ENCODE measurements at regions not wholly inside any gene's neighbourhood (a gene's known extent, or its start where the extent isn't known, plus 50 kb on each side); places are given as distances from the start of the nearest gene placed in this dataset.

DNA sequence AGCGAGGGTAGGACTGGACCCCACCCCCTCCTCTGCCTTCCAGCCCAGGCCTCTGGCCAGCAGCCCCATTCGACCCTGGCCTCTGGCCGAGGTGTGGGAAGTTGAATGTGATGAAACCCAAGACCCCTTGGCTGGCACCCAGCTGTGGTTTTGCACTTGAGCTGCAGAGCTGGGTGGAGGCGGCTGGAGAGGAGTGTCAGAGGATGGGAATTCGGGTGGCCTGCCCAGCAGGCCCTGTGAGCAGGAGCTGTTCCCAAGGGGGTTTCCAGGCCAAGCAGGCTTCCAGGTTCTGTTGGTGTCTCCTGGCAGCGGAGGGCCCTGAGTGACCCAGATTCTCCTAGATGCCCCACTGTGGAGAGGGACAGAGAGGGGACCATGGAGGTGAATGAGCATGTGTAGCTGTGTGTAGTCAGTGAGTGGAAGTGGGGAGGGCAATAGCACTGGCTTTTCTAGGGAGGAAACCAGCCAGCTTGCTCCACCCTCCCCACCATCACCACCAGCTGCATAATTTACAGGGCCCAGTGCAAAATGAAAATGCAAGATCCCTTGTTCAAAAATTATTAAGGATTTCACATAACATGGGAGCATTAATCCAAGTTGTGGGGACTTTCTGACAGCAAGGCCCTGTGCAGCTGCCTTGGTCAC is 172.2 kb upstream of the HAAO start:
- TF ChIP-seq POLR2AphosphoS5 (IDR thresholded peaks at IDR 0.05; ENCODE audit: low read depth, low read length) (no peak), EZH2 (IDR thresholded peaks at IDR 0.05) (no peak), EZH2phosphoT487 (IDR thresholded peaks at IDR 0.05; ENCODE audit: borderline replicate concordance) (no peak), SP1 (IDR thresholded peaks at IDR 0.05; ENCODE audit: low read depth) (no peak), POLR2A (IDR thresholded peaks at IDR 0.05; ENCODE audit: borderline replicate concordance, extremely low read depth, insufficient read depth, insufficient read length) (no peak), JUND (IDR thresholded peaks at IDR 0.05) (no peak), RAD21 (IDR thresholded peaks at IDR 0.05; ENCODE audit: low read depth) (no peak), SRF (IDR thresholded peaks at IDR 0.05; ENCODE audit: low read depth) (no peak), ZFX (IDR thresholded peaks at IDR 0.05) (no peak), CEBPB (IDR thresholded peaks at IDR 0.05; ENCODE audit: low read depth) (no peak)
- TF ChIP-seq, protein P1, sequence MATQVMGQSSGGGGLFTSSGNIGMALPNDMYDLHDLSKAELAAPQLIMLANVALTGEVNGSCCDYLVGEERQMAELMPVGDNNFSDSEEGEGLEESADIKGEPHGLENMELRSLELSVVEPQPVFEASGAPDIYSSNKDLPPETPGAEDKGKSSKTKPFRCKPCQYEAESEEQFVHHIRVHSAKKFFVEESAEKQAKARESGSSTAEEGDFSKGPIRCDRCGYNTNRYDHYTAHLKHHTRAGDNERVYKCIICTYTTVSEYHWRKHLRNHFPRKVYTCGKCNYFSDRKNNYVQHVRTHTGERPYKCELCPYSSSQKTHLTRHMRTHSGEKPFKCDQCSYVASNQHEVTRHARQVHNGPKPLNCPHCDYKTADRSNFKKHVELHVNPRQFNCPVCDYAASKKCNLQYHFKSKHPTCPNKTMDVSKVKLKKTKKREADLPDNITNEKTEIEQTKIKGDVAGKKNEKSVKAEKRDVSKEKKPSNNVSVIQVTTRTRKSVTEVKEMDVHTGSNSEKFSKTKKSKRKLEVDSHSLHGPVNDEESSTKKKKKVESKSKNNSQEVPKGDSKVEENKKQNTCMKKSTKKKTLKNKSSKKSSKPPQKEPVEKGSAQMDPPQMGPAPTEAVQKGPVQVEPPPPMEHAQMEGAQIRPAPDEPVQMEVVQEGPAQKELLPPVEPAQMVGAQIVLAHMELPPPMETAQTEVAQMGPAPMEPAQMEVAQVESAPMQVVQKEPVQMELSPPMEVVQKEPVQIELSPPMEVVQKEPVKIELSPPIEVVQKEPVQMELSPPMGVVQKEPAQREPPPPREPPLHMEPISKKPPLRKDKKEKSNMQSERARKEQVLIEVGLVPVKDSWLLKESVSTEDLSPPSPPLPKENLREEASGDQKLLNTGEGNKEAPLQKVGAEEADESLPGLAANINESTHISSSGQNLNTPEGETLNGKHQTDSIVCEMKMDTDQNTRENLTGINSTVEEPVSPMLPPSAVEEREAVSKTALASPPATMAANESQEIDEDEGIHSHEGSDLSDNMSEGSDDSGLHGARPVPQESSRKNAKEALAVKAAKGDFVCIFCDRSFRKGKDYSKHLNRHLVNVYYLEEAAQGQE (IDR thresholded peaks at IDR 0.05; ENCODE audit: low read depth) = no peak
- TF ChIP-seq, protein P2, sequence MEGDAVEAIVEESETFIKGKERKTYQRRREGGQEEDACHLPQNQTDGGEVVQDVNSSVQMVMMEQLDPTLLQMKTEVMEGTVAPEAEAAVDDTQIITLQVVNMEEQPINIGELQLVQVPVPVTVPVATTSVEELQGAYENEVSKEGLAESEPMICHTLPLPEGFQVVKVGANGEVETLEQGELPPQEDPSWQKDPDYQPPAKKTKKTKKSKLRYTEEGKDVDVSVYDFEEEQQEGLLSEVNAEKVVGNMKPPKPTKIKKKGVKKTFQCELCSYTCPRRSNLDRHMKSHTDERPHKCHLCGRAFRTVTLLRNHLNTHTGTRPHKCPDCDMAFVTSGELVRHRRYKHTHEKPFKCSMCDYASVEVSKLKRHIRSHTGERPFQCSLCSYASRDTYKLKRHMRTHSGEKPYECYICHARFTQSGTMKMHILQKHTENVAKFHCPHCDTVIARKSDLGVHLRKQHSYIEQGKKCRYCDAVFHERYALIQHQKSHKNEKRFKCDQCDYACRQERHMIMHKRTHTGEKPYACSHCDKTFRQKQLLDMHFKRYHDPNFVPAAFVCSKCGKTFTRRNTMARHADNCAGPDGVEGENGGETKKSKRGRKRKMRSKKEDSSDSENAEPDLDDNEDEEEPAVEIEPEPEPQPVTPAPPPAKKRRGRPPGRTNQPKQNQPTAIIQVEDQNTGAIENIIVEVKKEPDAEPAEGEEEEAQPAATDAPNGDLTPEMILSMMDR (IDR thresholded peaks at IDR 0.05 in 2 of 3, conservative IDR thresholded peaks at IDR 0.05 in 1 of 3; ENCODE audit: borderline replicate concordance in 1 of 3, insufficient read depth in 1 of 3, low read depth in 2 of 3, low read length in 2 of 3) = no peak
